Hepatic stellate cell (primary cell): ENCODE measurements at regions not wholly inside any gene's neighbourhood (a gene's known extent, or its start where the extent isn't known, plus 50 kb on each side); places are given as distances from the start of the nearest gene placed in this dataset.

Experiments used
- DNase-seq: peaks from one replicate; pipeline ENCODE4 v3.0.0; 2011; ENCODE audit warnings: low spot score

DNA sequence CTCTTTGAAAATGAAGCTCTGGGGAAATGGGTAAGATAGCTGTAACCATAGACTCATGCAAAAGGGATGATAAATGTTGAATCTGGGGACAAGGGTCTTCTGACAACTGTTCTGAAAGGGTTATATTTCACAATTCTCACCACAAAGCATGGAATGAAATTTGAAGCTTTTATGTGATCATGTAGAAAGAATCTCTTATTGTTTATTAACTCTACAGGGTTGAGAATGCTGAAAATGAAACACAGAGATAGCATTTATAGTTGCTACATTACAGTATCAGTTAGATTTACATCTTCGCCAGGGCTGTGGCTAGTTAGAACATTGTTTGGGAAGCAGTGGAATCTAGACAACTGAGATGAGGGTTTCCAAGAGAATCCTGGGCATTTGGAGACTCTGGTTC is 97.4 kb upstream of the LHCGR start:
- DNase-seq = peak; percentile 29

GRCh38 chr2:48851161-48851560 is 95.6 kb upstream of the LHCGR start:
- no peak for DNase-seq

DNA sequence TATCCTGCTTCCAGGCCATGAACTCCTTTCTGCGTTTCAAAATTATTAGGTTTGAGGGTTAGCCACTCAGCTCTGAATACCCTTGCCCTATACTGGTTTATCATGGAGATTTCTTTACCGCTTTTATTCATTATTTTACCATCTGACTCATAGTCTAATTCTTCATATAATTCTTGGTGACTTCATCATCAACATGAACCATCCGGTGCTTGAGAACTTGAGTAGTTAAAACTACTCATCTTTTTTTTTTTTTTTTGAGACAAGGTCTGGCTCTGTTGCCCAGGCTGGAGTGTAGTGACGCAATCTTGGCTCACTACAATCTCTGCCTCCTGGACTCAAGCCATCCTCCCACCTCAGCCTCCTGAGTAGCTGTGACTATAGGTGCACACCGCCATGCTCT is 94.2 kb upstream of the LHCGR start:
- DNase-seq = peak; percentile 40

- no peak for DNase-seq
Observed at GRCh38 chr2:48845684-48846083, 90.2 kb upstream of the LHCGR start.

GRCh38 chr2:48844417-48845155 is 89.1 kb upstream of the LHCGR start:
- peak; percentile 16 for DNase-seq

- DNase-seq = no peak
Observed at GRCh38 chr2:48841126-48841525, 85.6 kb upstream of the LHCGR start.

DNA sequence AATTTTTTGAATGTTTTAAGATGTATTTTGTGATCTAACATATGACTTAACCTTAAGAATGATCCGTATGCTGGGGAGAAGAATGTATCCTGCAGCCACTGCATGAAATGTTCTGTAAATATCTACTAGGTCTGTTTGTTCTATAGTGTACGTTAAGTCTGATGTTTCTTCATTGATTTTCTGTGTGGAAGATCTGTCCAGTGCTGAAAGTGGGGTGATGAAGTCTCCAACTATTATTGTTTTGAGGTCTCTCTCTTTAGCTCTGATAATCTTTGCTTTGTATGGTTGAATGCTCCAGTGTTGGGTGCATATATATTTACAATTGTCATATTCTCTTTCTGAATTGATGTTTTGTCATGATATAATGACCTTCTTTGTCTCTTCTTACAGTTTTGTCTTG is 82.5 kb upstream of the LHCGR start:
- no peak for DNase-seq

GRCh38 chr2:48829569-48829968 is 74.0 kb upstream of the LHCGR start:
- DNase-seq = no peak

DNA sequence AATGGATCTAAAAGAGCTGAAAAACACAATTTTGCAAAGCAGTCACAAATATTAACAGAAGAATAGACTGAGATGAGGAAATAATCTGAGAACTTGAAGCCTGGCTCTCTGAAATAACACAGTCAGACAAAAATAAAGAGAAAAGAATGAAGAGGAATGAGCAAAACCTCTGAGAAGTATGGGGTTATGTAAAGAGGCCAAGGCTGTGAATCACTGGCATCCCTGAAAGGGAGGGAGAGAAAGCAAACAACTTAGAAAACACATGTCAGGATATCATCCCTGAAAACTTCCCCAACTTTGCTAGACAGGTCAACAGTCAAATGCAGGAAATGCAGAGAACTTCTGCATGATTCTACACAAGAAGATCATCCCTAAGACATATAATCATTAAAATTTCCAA is 73.5 kb upstream of the LHCGR start:
- DNase-seq = no peak

DNA sequence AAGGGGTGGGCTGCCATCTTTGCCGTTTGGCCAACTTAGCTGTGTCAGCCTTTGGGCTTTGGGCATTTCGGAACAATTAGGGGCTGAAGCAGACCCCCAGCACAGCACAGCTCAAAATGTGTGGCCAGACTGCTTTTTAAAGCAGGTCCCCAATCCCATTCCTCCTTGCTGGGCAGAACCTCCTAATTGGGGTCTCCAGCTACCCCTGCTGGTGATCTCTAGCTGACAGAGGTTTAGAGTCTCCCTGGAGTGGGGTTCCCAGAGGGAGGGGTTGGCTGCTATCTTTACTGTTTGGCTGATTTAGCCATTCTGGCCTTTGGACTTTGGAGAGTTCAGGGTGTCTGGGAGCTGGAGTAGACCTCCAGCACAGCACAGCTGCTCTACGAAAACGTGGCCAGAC is 71.5 kb upstream of the LHCGR start:
- no peak for DNase-seq

DNA sequence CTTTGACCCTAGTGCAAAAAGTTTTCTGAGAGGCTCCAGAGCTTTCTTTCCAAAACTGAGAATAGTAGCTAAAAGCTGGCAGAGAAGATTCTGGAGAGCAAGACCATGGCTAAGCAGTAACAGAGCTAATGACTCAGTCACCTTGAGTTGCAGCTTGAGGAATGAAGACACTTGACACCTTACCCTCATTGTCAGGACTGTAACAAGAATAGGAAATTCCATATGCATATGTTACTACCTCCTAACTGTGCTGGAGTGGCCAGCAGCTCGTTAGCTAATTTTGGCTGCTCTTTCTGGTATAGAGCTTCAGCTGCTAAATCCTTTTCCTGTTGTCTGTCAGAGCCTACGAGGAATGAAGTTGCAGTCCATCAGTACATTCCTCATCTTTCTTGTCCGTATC is 68.6 kb upstream of the LHCGR start:
- no peak for DNase-seq

- no peak for DNase-seq
Observed at GRCh38 chr2:48819206-48819735, 63.7 kb upstream of the LHCGR start.

DNA sequence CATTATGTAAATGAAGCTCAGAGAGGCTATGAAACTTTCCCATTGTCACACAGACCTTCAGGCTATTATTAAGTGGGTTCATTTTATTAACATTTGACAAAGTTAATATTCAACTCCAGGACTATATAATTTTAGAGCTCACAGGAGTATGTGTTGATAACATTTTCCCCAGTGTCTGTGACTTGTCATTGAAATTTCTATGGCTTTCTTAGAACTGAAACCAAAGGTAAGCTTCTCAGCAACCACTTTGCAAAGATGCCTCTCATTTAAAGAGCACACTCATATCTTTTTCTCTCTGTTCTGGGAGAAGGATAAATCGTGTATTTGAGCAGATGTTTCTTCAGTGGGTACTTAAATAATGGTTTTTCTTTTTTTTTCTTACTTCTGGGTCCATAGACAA is 61.8 kb upstream of the LHCGR start:
- DNase-seq = no peak

DNA sequence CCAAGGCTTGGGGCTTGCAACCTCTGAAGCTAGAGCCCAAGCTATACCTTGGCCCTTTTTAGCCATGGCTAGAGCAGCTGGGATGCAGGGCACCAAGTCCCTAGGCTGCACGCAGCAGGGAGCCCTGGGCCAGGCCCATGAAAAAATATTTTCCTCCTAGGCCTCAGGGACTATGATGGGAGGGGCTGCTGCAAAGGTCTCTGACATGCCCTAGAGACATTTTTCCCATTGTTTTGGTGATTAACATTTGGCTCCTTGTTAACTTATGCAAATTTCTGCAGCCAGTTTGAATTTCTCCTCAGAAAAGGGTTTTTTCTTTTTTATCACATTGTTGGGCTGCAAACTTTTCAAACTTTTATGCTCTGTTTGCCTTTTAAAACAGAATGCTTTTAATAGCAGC is 56.9 kb upstream of the LHCGR start:
- DNase-seq = no peak

GRCh38 chr2:48808311-48808710 is 52.8 kb upstream of the LHCGR start:
- no peak for DNase-seq
